GM19023 (cell line): ENCODE measurements at regions not wholly inside any gene's neighbourhood (a gene's known extent, or its start where the extent isn't known, plus 50 kb on each side); places are given as distances from the start of the nearest gene placed in this dataset.
A peak's percentile ranks its signal among the peaks of the same experiment; 100 is the strongest.
"Not testable (repeated sequence)": the region's sequence is repeated elsewhere in the genome, so short reads cannot be mapped to it uniquely, and the experiment has no call there.

ENCODE experiments used
- ATAC-seq: cut with Tn5 transposase; IDR thresholded peaks from one replicate; pipeline ENCODE4 v1.9.1; 2021; ENCODE audit warnings: mild to moderate bottlenecking, moderate library complexity; ENCODE audit not compliant: unreplicated experiment

DNA sequence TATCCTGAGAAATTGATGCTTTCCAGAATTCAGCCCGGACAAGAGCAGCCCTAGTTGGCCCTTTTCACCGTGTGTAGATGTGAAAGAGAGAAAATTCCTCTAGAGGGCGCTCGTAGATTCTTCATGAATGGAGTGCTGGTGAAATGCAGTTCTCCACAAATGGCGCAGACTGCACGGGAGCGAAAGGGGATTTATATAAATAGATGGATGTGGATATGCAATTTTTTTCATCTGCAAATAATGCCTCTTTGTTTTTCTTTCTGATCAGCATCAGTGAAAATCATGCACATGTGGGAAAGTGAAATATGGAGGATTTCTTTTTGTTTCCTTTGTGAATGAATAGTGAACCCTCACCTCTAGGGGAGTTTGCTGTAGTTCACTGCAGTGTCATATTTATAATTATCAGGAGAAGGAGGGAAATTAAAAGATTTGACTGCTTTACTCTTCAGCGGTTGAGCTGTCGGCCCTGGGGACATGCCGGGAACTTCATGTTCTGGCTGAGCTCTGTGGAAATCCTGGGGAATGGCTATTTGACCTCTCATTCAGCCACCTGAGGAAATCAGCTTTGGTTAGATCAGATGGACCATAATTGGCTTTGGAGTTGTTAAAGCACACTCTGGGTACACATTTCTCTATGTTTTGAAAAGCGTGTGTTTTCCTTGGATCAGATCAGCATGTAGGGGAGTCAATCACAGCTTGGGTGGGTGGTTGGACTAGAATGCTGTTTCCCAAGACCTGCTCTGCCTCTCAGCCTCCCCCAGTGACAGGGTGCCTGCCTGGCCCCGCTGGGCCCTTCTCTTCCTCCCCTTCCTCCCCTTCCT is 115.0 kb upstream of the SHISA3 start:
- peak; percentile 76 for ATAC-seq

DNA sequence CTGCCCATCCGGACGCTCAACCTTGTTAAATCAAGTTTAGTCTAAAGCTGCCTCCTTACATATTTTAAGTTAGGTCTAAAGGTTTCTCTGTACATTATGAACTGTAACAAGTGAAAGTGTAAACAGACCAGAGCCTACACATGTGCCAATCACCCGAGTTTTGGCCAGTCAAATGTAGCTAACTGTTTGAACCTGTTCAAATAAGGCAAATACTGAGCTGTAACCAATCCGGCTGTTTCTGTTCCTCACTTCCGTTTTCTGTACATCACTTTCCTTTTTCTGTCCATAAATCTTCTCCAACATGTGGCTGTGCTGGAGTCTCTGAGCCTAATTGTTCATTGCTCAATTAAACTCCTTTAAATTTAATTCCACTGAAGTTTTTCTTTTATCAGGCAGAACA is 113.3 kb upstream of the SHISA3 start:
- ATAC-seq: no peak

DNA sequence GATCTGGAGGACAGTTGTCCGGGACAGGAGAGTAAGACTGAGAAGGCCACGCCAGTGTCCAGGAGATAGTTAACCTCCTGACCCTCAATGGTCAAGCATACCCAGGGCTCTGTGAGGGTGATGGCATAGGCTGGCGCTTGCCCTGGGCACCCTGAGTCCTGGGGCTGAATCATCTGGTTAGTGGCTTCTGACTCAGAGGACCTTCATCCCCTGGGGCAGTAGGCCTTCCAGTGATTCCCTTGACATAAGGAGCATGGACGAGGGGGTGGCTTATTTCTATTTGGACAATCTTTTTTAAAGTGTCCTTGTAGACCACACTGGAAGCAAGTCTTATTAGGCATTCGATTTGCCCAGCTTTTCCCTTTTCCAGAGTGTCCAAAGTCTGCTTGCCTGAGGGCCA is 108.4 kb upstream of the SHISA3 start:
- ATAC-seq: not testable (repeated sequence)

DNA sequence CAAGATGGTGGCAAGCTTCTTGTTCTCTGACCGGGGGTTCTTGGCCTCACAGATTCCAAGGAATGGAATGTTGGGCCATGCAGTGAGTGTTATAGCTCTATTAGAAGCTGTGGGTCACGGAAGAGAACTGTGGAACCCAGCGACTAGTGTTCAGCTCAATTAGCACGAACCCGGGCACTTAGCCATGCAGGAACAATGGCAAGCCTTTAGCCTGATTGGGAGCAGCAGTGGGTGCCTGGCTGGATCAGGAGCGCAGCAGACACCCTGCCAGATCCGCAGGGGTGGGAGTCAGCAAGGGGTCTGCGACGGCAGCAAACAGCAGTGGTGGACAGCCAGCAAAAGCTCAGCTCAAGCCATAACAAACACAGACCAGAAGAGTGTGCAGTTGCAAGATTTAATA is 105.1 kb upstream of the SHISA3 start:
- not testable (repeated sequence) for ATAC-seq

DNA sequence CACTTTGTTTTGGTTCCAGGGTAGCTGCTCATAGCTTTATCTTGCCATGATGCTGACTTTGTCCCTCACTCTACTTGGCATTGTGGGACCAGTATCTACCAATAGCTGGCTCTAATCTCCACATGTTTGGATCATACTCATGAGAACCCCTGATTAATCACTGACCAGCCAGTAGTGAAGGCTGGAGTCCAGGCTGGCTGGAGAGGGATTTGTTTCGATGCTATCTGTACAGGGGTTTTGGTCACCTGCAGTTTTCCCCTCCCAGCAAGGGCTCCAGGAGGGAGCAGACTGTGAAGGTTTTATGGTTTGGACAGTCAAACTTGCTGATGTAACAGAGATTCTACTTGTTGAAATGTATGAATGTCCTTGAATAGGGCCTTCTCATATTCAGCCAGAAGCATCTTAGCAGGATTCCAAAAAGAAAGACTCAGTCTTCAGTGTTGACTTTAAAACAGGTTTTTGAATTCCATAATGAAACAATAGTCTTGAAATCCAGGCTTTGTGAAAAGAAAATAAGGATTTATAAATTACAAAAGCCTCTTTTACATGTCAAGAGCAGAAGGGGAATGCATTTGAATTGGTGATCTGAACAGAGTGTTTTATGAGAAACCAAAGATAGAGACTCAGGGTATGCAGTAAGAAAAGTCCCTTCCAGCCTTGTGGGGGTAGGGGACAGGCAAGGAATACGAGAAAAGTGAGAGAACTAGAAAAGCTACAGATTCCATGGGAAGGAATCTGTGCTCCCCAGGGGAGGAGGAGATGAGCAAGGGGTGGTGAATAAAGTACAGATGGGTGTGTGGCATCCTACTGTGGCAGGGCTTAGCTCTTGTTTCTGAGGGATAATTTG is 103.1 kb upstream of the SHISA3 start:
- ATAC-seq: no peak

DNA sequence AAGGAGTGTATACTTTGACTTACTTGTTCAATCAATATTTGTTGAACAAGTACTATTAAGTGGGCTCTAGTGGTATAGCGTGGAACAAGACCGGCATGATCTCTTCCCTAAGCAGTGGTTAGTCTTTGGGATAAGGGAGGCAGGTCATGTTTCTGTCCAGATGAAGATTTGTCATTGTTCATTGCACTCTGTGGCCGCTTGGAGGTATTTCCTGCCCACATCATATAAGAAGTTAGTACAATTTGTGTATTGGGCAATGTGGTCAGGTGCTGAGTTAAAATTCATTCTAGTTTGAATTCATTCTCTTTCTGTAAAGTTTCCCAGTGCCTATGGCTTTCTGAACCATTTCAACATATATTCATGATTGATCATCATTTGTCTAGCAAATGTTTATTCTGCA is 101.1 kb upstream of the SHISA3 start:
- ATAC-seq: no peak

DNA sequence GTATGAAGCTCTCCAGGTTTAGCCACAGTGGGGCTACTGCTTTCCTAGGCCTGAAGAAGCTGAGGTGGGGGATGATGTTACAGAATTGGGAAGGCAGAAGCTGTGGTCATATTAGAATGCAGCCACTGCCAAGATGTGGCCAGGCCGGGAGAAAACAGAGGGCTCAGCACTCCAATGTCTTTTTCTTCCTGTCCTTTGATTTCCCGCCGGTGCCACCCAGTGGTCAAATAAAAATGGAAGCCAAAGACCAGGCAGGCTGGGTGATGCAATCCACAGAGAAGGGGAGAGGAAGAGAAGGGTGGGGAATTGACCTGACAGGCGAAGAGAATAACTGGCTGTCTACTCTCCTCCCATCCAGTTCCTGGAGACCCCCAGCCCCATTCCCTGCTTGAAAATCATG is 94.9 kb upstream of the SHISA3 start:
- ATAC-seq: no peak

DNA sequence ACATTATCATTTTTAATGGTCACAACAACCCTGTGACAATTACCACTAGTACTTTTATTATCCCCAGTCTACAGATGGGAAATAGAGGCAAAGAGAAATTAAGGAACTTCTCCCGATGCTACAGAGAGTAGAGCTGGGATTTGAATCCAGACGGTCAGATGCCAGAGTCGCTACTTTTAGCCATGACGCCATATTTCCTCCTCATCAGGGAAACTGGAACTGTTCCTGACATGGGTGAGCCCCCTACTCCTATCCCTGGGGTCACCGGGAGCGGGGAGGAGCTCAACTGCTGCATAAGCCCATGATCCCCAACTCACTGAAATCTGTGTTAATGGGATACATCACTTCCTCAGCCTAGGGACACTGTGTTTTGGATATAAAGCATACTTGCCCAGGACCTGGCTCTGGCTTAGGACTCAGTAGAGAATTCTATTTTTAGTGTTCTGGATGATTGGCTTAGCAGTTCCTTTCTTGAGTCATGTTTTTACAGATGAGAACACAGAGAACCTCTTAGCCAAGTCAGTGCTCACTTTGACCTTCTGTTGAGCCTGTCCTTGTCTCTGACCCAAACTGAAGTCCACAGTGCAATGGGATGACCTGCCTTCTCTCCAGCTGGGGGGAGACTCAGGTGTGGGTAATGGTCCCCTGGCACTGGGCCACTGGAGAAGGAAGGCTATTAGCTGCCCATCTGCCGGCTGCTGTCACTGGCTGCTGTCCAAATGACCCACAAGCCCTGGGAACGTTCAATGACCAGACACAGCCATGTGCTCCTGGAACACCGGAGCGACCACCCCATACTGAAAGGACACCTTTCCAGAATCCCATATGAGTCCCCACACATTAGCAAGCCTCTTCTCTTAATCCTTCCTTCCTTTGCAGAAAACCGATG is 90.8 kb upstream of the SHISA3 start:
- ATAC-seq: no peak

DNA sequence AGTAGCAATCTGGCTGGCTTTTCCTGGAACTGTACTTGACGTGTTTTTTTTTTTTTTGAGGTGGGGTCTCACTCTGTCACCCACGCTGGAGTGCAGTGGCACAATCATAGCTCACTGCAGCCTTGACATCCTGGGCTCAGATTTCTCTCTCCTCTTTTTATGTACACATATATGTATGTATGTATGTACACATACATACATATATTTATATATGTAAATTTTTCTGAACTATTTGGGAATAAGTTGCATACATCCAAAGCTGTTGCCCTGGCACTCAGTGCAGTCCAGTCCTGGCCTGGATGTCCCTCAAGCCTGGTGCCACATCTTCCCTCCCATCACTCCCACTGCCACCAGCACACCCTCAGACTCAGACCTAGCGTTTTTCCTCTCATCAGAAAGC is 89.0 kb upstream of the SHISA3 start:
- no peak for ATAC-seq

DNA sequence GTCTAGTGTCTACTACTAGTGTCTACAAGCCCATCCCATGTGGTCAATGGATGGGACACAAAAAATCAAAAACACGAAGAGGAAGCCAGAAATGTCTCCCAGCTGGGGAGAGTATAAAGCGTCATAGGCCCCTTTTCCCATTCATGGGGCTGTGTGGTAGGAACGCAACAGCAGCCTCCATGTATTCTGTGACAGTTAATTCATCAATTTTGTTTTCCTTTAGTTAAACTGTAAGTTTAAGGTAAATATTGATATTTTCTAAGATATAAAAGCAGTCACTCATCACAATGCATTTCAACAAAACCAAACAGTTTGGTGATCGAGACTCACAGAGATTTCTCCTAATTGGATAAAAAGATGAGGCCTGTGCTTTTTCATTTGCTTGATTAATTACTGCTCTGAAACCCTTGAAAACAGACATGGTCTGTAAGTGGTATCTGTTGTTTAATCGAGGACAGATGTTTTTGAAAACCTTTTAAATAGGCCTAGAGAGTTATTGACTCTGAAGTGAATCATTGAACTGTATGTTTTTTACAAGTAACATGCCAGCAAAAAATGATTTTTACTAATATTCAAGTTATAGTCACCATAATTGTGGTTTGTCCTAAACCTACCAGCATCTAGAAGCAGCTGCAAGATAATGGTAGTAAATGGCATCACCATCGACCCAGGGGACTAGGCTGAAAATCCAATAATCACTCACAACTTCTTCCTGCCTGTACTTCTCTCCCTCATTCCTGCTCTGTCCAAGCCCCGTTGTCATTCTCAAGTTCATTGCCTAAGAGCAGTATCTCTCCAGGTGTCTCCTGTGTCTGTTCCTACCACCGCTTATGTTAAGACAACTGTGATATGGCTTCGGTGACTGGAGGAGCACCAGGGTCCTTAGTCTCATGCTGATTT is 87.7 kb upstream of the SHISA3 start:
- ATAC-seq: no peak

DNA sequence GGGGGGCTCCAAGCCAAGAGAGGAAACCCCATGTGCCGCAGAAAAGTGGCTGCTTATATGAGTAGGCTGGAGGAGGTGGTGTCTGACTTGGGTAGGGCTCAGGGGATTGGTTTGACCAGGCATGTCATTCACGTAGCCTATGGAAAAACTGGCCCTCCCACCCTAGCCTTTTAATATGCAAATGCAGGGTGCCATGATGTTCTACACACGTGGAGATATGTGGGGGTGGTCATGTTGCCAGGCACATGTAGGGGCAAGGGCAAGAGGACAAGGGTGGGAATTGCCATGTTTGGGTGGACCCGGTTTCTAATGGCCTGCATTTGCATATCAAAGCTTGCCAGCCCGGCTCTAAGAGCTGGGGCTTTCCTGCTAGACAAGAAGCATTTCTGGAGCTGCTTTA is 86.9 kb upstream of the SHISA3 start:
- no peak for ATAC-seq

DNA sequence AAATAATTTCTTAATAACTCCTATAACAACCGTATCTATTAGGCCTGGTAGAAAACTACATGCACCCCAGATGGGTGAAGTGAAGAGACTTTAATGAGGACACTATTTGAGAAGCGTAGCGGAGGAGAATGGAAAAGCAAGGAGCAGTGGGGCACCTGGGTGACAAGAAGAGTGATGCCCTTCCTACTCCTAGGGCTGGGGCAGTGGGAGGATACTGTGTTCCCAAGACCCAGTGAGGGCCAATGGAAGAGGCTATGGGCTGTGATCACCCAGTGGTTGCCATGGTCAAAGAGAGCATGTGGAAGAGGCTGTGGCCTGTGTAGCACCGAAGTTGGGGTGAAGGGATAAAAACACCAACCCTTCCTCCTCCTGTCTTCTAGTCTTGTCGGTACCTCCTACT is 86.5 kb upstream of the SHISA3 start:
- ATAC-seq: no peak

DNA sequence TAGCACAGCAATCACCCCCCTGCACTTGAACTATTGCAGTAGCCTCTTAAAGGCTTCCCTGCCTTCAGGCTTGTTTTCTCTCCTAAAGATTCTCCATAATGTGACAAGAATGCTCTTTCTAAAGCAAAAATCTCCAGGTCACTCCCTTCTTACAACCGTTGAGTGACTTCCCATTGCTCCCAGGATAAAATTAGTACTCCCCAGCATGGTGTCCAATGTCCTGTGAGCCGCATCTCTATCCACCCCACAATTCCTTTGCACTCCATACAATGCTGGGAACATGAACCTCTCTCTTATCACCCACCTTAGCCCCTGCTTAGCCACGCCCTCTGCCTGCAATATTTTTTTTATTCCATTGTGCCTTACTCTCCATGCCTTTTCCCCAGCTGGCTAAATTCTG is 85.7 kb upstream of the SHISA3 start:
- ATAC-seq: no peak

DNA sequence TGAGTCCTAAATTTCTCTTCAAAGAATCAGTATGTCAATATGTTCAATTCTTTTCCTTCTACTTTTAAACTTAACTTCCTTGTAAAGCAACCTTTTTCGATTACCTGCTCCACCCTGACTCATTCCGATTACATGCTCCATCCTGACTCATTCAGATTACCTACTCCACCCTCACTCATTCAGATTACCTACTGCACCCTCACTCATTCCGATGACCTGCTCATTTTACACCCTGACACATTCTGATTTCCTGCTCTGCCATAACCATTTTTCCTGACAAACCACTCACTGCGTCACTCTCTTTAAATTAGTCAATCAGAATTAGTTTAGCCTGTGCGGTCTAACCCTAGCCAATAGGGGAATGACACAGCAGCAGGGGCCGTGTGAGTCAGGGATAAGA is 83.9 kb upstream of the SHISA3 start:
- ATAC-seq: not testable (repeated sequence)

DNA sequence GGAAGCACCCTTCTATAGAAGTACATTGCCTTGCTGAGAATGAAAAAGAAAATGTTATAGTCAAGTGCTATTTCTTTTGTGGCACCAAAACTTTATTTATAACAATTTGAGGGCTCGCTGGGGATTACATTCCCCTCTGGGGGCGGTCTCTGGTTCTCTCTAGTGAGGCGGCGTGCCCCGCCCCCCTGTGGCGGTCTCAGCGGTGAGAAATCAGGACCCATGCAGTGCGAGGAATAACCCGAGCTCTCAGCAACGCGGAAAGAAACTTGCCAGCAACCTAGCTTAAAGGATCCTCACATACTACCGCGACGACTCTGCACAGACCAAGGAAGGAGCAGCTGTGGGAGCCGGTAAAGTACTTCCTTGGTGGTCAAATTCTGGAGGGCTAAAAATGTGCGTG is 83.4 kb upstream of the SHISA3 start:
- no peak for ATAC-seq

DNA sequence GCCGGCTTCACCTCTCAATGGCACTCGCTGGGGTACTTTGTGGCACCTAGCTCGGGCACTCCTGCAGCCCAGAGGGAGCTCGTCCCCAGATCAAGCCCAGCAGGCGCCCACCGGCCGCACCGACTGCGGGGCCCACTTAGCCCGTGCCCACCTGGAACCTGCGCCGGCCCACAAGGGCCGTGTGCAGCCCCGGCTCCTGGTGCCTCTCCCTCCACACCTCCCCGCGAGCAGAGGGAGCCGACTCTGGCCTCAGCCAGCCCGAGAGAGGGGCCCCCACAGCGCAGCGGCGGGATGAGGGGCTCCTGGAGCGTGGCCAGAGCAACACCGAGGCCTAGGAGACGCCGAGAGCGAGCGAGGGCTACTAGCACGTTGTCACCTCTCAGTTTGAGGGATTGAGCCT is 82.1 kb upstream of the SHISA3 start:
- no peak for ATAC-seq

DNA sequence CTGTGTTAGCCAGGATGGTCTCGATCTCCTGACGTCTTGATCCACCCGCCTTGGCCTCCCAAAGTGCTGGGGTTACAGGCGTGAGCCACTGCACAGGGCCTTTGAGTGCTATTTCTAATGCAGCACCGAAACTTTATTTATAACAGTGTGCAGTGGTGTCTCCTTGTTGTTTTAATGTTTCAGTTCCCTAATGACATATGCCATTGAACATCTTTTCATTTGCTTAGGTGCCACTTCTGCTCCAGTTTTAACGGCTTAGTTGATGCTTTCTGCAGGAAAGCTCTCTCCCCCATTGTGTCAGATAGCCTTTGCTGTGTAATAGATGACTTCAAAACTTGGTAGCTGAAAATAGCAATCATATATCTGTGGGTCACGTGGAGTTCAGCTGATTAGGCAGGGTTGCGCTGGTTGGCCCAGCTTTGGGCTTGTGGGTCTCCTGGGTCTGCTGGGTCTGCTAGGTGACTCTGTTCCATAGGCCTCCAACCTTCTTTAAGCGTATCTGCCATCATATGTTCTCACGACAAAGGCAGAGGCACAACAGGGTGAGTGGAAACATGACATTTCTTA is 76.4 kb upstream of the SHISA3 start:
- ATAC-seq: no peak

DNA sequence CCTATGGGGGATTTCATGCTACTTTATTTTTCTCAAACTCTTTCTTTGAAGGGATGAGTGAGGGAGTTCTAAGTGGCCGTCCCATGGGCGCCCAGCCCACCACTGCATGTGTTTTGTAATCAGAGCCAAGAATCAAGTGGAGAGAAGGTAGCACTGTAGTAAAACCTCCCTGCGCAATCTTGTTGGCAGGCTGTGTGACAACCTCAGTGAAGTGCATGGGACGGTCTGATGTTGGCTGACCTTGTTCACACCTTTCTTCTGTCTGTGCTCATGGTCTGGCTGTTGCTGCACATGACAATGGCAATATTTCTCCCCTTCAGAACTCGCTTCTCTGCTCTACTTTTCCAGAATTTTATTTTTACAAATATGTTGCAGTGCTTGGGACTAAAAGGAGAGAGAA is 71.2 kb upstream of the SHISA3 start:
- no peak for ATAC-seq

DNA sequence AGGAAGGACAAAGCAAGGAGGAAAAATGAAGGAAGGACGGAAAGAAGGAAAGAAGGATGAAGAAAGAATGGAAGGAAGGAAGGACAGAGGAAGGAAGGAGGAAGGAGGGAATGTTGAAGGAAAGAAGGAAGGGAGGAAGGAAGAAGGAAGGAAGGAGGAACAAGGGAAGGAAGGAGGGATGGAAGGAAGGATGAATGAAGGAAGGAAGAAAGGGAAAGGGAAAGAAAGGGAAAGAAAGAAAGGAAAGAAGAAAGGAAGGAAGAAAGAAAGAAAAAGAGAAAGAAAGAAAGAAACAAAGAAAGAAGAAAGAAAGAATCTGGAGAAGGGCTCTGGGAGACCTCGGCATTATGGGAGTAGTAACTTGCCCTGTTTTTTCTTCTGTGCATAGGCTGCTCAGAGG is 70.8 kb upstream of the SHISA3 start:
- ATAC-seq: no peak

DNA sequence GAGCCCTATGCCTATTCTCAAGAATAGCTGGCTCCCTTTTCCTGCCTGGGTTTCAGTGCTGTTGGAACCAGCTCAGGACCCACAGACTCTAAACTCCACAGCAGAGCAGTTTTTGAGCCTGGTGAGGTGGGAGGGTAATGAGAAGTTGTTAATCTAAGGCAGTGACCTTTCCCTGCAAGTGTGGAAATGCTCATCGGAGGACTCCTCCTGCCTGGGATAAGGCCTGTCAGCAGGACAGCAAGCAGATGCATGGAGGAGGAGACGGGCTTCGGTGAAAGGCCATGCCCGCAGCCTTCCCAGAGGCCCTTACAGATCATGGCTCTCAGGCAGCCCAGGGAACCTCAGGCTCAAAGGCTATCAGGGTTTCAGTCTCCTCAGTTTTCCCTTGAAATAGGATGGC is 70.0 kb upstream of the SHISA3 start:
- no peak for ATAC-seq
